ENCODE measurements at regions not wholly inside any gene's neighbourhood (a gene's known extent, or its start where the extent isn't known, plus 50 kb on each side); places are given as distances from the start of the nearest gene placed in this dataset.

- peaks cover 0 to 3% (median 0%) of the 10 kb centered on the region in 8 donors for H3K9me3 Mint-ChIP-seq
- H3K4me1 ChIP-seq (ENCODE audit: insufficient read depth, low read length): no peaks in the 10 kb centered on the region
- no peaks in the 10 kb centered on the region for H3K27me3 Mint-ChIP-seq
- H3K27ac ChIP-seq (ENCODE audit: low read depth, low read length): no peak overlapping the region
- DNase-seq: no peak
- intact Hi-C loops (cut with micrococcal nuclease): no loop called here
- H3K36me3 ChIP-seq (ENCODE audit: insufficient read depth, low read length): no peaks in the 10 kb centered on the region
- H3K4me3 Mint-ChIP-seq: no peak overlapping the region
- H3K4me3 ChIP-seq (ENCODE audit: low read length in 2 of 2): no peak overlapping the region
- no peaks in the 10 kb centered on the region for H3K4me1 Mint-ChIP-seq
- H3K27ac Mint-ChIP-seq: no peak overlapping the region
- ChIA-PET CTCF (ENCODE audit: partially characterized antibody) (no interaction called here), POLR2A (ENCODE audit: partially characterized antibody) (no interaction called here)
- H3K27me3 ChIP-seq (ENCODE audit: insufficient read depth, low read length): no peaks in the 10 kb centered on the region
- H3K9me3 ChIP-seq (ENCODE audit: control insufficient read depth in 1 of 2, low read length in 2 of 2): no peaks in the 10 kb centered on the region
- no peaks in the 10 kb centered on the region for H3K36me3 Mint-ChIP-seq
Observed at GRCh38 chr12:74370608-74371216, 166.9 kb upstream of the ATXN7L3B start.

DNA sequence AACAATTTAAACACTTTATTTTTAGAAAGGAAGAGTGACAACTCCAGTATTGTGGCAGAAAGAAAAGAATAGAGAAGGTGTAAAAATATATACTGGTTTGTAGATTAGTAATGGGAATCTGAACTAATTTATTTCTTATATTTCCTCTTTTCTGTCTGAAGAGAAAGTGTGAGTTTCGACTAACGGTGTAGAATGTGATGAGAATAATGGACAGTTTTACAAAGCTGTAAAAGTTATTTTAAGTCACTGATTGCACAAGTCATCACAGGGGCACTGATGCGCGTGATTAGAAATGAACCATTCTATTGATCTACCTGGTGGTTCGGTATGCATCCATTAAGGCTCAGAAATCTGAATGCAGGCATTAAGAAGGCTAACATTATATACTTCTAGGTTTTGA lies 158.5 kb upstream of the ATXN7L3B start:
- intact Hi-C loops (cut with micrococcal nuclease): no loop called here
- no peak overlapping the region for H3K27ac Mint-ChIP-seq
- Histone ChIP-seq H3K27ac (ENCODE audit: low read depth, low read length) (no peak overlapping the region), H3K9me3 (ENCODE audit: control insufficient read depth in 1 of 2, low read length in 2 of 2) (no peaks in the 10 kb centered on the region), H3K27me3 (ENCODE audit: insufficient read depth, low read length) (no peaks in the 10 kb centered on the region), H3K36me3 (ENCODE audit: insufficient read depth, low read length) (no peaks in the 10 kb centered on the region), H3K4me1 (ENCODE audit: insufficient read depth, low read length) (no peaks in the 10 kb centered on the region), H3K4me3 (ENCODE audit: low read length in 2 of 2) (no peak overlapping the region)
- H3K4me1 Mint-ChIP-seq: no peaks in the 10 kb centered on the region
- H3K27me3 Mint-ChIP-seq: no peaks in the 10 kb centered on the region
- no peak for DNase-seq
- no peaks in the 10 kb centered on the region for H3K36me3 Mint-ChIP-seq
- POLR2A ChIA-PET (ENCODE audit: partially characterized antibody): no interaction called here
- CTCF ChIA-PET (ENCODE audit: partially characterized antibody): no interaction called here
- H3K9me3 Mint-ChIP-seq: peaks cover 0 to 2% (median 0%) of the 10 kb centered on the region in 8 donors
- H3K4me3 Mint-ChIP-seq: no peak overlapping the region

DNA sequence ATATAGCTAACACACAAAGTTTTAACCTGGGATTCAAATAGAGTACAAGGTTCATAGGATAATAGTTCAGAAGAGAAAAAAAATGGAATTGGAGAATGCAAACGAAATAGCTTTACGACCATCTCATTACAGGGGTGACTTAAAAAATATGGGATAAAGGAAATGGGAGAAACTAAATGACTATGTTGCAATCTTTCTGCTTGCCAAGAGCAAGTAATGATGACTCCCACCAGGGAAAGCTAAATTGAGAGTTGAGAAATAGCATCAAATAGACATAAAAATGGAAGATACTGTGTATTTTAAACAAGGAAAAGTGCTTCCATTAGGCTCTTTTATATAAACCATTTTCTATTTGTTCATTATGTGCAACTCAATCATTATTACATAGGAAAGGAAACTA lies 155.7 kb upstream of the ATXN7L3B start:
- Mint-ChIP-seq H3K27me3 (no peaks in the 10 kb centered on the region), H3K36me3 (no peaks in the 10 kb centered on the region), H3K4me1 (no peaks in the 10 kb centered on the region), H3K27ac (no peak overlapping the region), H3K4me3 (no peak overlapping the region), H3K9me3 (peaks cover 0 to 5% (median 1%) of the 10 kb centered on the region in 8 donors)
- Histone ChIP-seq H3K9me3 (ENCODE audit: control insufficient read depth in 1 of 2, low read length in 2 of 2) (no peaks in the 10 kb centered on the region), H3K4me1 (ENCODE audit: insufficient read depth, low read length) (no peaks in the 10 kb centered on the region), H3K4me3 (ENCODE audit: low read length in 2 of 2) (no peak overlapping the region), H3K36me3 (ENCODE audit: insufficient read depth, low read length) (no peaks in the 10 kb centered on the region), H3K27me3 (ENCODE audit: insufficient read depth, low read length) (no peaks in the 10 kb centered on the region), H3K27ac (ENCODE audit: low read depth, low read length) (no peak overlapping the region)
- CTCF ChIA-PET (ENCODE audit: partially characterized antibody): no interaction called here
- POLR2A ChIA-PET (ENCODE audit: partially characterized antibody): no interaction called here
- intact Hi-C loops (cut with micrococcal nuclease): no loop called here
- DNase-seq: no peak

- H3K27ac ChIP-seq (ENCODE audit: low read depth, low read length): no peak overlapping the region
- H3K9me3 Mint-ChIP-seq: peaks cover 0 to 5% (median 1%) of the 10 kb centered on the region in 8 donors
- H3K4me3 Mint-ChIP-seq: no peak overlapping the region
- ChIA-PET CTCF (ENCODE audit: partially characterized antibody) (no interaction called here), POLR2A (ENCODE audit: partially characterized antibody) (no interaction called here)
- H3K4me1 Mint-ChIP-seq: no peaks in the 10 kb centered on the region
- H3K27ac Mint-ChIP-seq: no peak overlapping the region
- intact Hi-C loops (cut with micrococcal nuclease): no loop called here
- H3K27me3 ChIP-seq (ENCODE audit: insufficient read depth, low read length): no peaks in the 10 kb centered on the region
- no peaks in the 10 kb centered on the region for H3K27me3 Mint-ChIP-seq
- no peaks in the 10 kb centered on the region for H3K9me3 ChIP-seq (ENCODE audit: control insufficient read depth in 1 of 2, low read length in 2 of 2)
- no peaks in the 10 kb centered on the region for H3K36me3 Mint-ChIP-seq
- H3K4me3 ChIP-seq (ENCODE audit: low read length in 2 of 2): no peak overlapping the region
- H3K36me3 ChIP-seq (ENCODE audit: insufficient read depth, low read length): no peaks in the 10 kb centered on the region
- DNase-seq: no peak
- H3K4me1 ChIP-seq (ENCODE audit: insufficient read depth, low read length): no peaks in the 10 kb centered on the region
Observed at GRCh38 chr12:74382983-74383382, 154.7 kb upstream of the ATXN7L3B start.

- Histone ChIP-seq H3K27me3 (ENCODE audit: insufficient read depth, low read length) (no peaks in the 10 kb centered on the region), H3K27ac (ENCODE audit: low read depth, low read length) (no peak overlapping the region), H3K9me3 (ENCODE audit: control insufficient read depth in 1 of 2, low read length in 2 of 2) (no peaks in the 10 kb centered on the region), H3K4me1 (ENCODE audit: insufficient read depth, low read length) (no peaks in the 10 kb centered on the region), H3K36me3 (ENCODE audit: insufficient read depth, low read length) (no peaks in the 10 kb centered on the region), H3K4me3 (ENCODE audit: low read length in 2 of 2) (no peak overlapping the region)
- ChIA-PET POLR2A (ENCODE audit: partially characterized antibody) (interaction anchor here (0.6 kb wide), 1 partner anchor 54 kb away, joined by 3 read pairs; no protein-coding TSS in a partner anchor), CTCF (ENCODE audit: partially characterized antibody) (no interaction called here)
- DNase-seq: no peak
- H3K9me3 Mint-ChIP-seq: peaks cover 0 to 4% (median 0%) of the 10 kb centered on the region in 8 donors
- no peaks in the 10 kb centered on the region for H3K36me3 Mint-ChIP-seq
- no peak overlapping the region for H3K27ac Mint-ChIP-seq
- H3K4me3 Mint-ChIP-seq: no peak overlapping the region
- H3K27me3 Mint-ChIP-seq: no peaks in the 10 kb centered on the region
- no peaks in the 10 kb centered on the region for H3K4me1 Mint-ChIP-seq
- intact Hi-C loops (cut with micrococcal nuclease): no loop called here
Observed at GRCh38 chr12:74391283-74391682, 146.4 kb upstream of the ATXN7L3B start.

GRCh38 chr12:74393272-74393671 lies 144.4 kb upstream of the ATXN7L3B start:
- Mint-ChIP-seq H3K27me3 (no peaks in the 10 kb centered on the region), H3K36me3 (no peaks in the 10 kb centered on the region), H3K4me1 (no peaks in the 10 kb centered on the region), H3K27ac (no peak overlapping the region), H3K9me3 (no peaks in the 10 kb centered on the region), H3K4me3 (no peak overlapping the region)
- ChIA-PET CTCF (ENCODE audit: partially characterized antibody) (no interaction called here), POLR2A (ENCODE audit: partially characterized antibody) (no interaction called here)
- intact Hi-C loops (cut with micrococcal nuclease): no loop called here
- Histone ChIP-seq H3K27ac (ENCODE audit: low read depth, low read length) (no peak overlapping the region), H3K4me1 (ENCODE audit: insufficient read depth, low read length) (no peaks in the 10 kb centered on the region), H3K36me3 (ENCODE audit: insufficient read depth, low read length) (no peaks in the 10 kb centered on the region), H3K9me3 (ENCODE audit: control insufficient read depth in 1 of 2, low read length in 2 of 2) (no peaks in the 10 kb centered on the region), H3K27me3 (ENCODE audit: insufficient read depth, low read length) (no peaks in the 10 kb centered on the region), H3K4me3 (ENCODE audit: low read length in 2 of 2) (no peak overlapping the region)
- no peak for DNase-seq

DNA sequence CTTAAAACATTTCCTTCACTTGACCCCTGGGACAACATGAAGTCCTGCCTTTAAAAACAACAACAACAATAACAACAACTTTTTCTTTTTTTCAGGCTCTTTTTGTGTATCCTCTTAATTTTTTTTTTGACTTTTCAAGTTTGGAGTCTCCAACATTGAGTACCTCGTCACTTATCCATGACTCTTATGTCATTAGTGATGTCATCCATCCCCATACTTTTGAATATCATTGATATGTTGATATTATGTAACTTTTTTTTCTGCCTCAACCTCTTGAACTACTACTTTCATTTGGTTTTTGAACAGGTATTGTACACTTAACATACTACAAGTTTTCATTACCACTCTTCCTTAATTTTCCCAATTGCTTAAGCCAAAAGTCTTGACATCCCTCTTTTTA lies 143.0 kb upstream of the ATXN7L3B start:
- ChIA-PET POLR2A (ENCODE audit: partially characterized antibody) (no interaction called here), CTCF (ENCODE audit: partially characterized antibody) (no interaction called here)
- Histone ChIP-seq H3K27me3 (ENCODE audit: insufficient read depth, low read length) (no peaks in the 10 kb centered on the region), H3K4me3 (ENCODE audit: low read length in 2 of 2) (no peak overlapping the region), H3K36me3 (ENCODE audit: insufficient read depth, low read length) (no peaks in the 10 kb centered on the region), H3K9me3 (ENCODE audit: control insufficient read depth in 1 of 2, low read length in 2 of 2) (no peaks in the 10 kb centered on the region), H3K27ac (ENCODE audit: low read depth, low read length) (no peak overlapping the region), H3K4me1 (ENCODE audit: insufficient read depth, low read length) (no peaks in the 10 kb centered on the region)
- Mint-ChIP-seq H3K9me3 (no peaks in the 10 kb centered on the region), H3K27me3 (no peaks in the 10 kb centered on the region), H3K4me3 (no peak overlapping the region), H3K36me3 (no peaks in the 10 kb centered on the region), H3K27ac (no peak overlapping the region), H3K4me1 (no peaks in the 10 kb centered on the region)
- no peak for DNase-seq
- intact Hi-C loops (cut with micrococcal nuclease): no loop called here

DNA sequence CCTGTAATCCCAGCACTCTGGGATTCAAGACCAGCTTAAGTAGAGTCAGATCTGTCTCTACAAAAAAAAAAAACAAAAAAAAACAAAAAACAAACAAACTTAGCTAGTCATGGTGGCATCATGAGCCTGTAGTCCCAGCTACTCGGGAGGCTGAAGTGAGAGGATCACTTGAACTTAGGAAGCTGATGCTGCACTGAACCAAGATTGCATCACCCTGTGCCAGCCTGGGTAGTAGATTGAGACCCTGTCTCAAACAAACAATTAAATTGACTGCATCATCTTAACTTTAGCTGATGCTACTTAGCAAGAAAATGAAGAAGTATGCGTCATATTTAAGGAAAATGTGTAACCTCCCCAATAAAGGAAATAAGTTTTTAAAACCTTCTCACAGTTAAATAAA lies 136.6 kb upstream of the ATXN7L3B start:
- DNase-seq: no peak
- ChIA-PET CTCF (ENCODE audit: partially characterized antibody) (no interaction called here), POLR2A (ENCODE audit: partially characterized antibody) (no interaction called here)
- Mint-ChIP-seq H3K4me3 (no peak overlapping the region), H3K9me3 (no peaks in the 10 kb centered on the region), H3K36me3 (no peaks in the 10 kb centered on the region), H3K4me1 (no peaks in the 10 kb centered on the region), H3K27ac (no peak overlapping the region), H3K27me3 (peaks cover 0 to 1% of the 10 kb centered on the region in 2 donors)
- Histone ChIP-seq H3K36me3 (ENCODE audit: insufficient read depth, low read length) (no peaks in the 10 kb centered on the region), H3K4me1 (ENCODE audit: insufficient read depth, low read length) (no peaks in the 10 kb centered on the region), H3K27me3 (ENCODE audit: insufficient read depth, low read length) (no peaks in the 10 kb centered on the region), H3K4me3 (ENCODE audit: low read length in 2 of 2) (no peak overlapping the region), H3K9me3 (ENCODE audit: control insufficient read depth in 1 of 2, low read length in 2 of 2) (no peaks in the 10 kb centered on the region), H3K27ac (ENCODE audit: low read depth, low read length) (no peak overlapping the region)
- intact Hi-C loops (cut with micrococcal nuclease): no loop called here
